ENCODE measurements at regions not wholly inside any gene's neighbourhood (a gene's known extent, or its start where the extent isn't known, plus 50 kb on each side); places are given as distances from the start of the nearest gene placed in this dataset.
"Not testable (repeated sequence)": the region's sequence is repeated elsewhere in the genome, so short reads cannot be mapped to it uniquely, and the experiment has no call there.

DNA sequence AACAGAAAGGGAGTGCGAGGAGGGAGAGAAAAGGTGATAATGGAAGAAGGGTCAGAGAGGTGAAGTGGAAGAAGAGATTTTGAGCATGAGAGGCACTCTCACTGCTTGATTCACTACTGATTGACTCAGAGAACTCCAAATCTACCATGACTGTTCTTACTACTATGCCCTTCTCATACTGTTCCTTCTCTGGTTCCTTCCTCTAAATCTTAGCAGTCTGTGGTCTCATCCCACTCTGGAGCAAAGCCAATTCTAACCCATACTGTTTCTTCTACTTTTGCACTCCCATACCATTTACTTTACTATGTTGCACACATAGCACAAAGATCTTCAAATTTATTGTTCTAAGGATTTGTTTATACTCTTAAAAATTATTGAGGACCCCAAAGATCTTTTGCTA lies 100.8 kb downstream of the DTWD1 start:
- no peaks in the 10 kb centered on the region for H3K36me3 ChIP-seq
- no peak overlapping the region for H3K27ac ChIP-seq
- H3K27me3 ChIP-seq: no peaks in the 10 kb centered on the region
- no peaks in the 10 kb centered on the region for H3K9me3 ChIP-seq
- H3K4me3 ChIP-seq (ENCODE audit: low read depth in 1 of 2, low read length in 1 of 2): no peak overlapping the region
- peaks cover 25 to 26% of the 10 kb centered on the region in 2 experiments for H3K4me1 ChIP-seq (ENCODE audit: control insufficient read depth in 1 of 2, insufficient read depth in 1 of 2, low read depth in 1 of 2, low read length in 1 of 2)
- TF ChIP-seq, protein P1, sequence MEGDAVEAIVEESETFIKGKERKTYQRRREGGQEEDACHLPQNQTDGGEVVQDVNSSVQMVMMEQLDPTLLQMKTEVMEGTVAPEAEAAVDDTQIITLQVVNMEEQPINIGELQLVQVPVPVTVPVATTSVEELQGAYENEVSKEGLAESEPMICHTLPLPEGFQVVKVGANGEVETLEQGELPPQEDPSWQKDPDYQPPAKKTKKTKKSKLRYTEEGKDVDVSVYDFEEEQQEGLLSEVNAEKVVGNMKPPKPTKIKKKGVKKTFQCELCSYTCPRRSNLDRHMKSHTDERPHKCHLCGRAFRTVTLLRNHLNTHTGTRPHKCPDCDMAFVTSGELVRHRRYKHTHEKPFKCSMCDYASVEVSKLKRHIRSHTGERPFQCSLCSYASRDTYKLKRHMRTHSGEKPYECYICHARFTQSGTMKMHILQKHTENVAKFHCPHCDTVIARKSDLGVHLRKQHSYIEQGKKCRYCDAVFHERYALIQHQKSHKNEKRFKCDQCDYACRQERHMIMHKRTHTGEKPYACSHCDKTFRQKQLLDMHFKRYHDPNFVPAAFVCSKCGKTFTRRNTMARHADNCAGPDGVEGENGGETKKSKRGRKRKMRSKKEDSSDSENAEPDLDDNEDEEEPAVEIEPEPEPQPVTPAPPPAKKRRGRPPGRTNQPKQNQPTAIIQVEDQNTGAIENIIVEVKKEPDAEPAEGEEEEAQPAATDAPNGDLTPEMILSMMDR (IDR thresholded peaks at IDR 0.05): no peak

DNA sequence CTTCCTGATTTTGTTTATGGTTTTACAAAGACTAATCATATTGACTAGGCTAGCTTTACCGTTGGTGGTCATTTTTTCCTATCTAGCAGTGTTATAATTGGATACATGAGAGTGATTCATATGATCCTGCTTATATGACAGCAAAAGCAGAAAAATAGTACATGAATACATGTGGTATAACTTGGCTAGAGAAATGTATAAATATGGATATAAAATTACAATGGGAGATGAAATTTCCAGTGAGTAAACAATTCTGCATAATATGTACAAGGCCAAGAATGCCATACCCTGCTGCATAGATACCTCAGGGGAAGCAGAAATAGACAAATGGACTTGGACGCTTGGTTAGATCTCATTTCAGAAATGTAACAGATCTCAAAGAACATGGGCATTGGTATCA lies 103.1 kb downstream of the DTWD1 start:
- TF ChIP-seq, protein P1 (IDR thresholded peaks at IDR 0.05): no peak
- Histone ChIP-seq H3K27me3 (no peaks in the 10 kb centered on the region), H3K4me1 (ENCODE audit: control insufficient read depth in 1 of 2, insufficient read depth in 1 of 2, low read depth in 1 of 2, low read length in 1 of 2) (peaks cover 1 to 2% of the 10 kb centered on the region in 2 experiments), H3K4me3 (ENCODE audit: low read depth in 1 of 2, low read length in 1 of 2) (no peak overlapping the region), H3K27ac (no peak overlapping the region), H3K9me3 (no peaks in the 10 kb centered on the region), H3K36me3 (no peaks in the 10 kb centered on the region)

DNA sequence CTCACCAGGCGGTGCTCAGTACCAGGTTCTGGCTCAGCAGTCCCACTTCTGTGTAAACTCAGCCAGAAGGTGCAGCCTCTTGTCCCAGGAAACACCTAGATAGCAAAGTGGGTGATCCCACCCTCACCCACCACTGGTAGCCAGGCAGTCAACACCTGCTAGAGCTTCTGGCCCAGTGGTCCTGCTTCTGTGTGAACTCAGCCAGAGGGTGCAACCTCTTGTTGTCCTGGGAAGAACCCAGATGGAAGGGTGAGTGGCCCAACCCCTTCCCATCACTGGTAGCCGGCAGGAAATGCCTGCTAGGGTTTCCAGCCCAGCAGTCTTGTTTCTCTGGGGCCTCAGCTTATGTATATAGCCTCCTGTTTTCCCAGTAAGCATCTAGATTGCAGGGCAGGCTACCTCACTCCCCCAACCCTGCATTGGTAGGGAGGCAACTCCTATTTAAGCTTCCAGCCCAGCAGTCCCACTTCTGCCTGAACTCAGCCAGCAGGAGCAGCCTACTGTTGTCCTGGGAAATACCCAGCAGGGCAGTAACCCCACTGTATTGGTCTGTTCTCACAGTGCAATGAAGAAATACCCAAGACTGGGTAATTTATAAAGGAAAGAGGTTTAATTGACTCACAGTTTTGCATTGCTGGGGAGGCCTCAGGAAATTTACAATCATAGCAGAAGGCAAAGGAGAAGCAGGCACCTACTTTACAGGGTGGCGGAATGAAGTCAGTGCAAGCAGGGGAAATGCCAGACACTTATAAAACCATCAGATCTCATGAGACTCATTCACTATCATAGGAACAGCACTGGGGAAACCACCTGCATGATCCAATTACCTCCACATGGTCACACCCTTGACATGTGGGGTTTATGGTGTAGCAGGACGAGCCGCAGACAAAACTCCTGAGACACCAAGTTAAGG lies 110.6 kb downstream of the DTWD1 start:
- Histone ChIP-seq H3K36me3 (no peaks in the 10 kb centered on the region), H3K9me3 (no peaks in the 10 kb centered on the region), H3K27ac (no peak overlapping the region), H3K4me3 (ENCODE audit: low read depth in 1 of 2, low read length in 1 of 2) (no peak overlapping the region), H3K27me3 (no peaks in the 10 kb centered on the region), H3K4me1 (ENCODE audit: control insufficient read depth in 1 of 2, insufficient read depth in 1 of 2, low read depth in 1 of 2, low read length in 1 of 2) (no peaks in the 10 kb centered on the region)
- TF ChIP-seq, protein P1 (IDR thresholded peaks at IDR 0.05): no peak

DNA sequence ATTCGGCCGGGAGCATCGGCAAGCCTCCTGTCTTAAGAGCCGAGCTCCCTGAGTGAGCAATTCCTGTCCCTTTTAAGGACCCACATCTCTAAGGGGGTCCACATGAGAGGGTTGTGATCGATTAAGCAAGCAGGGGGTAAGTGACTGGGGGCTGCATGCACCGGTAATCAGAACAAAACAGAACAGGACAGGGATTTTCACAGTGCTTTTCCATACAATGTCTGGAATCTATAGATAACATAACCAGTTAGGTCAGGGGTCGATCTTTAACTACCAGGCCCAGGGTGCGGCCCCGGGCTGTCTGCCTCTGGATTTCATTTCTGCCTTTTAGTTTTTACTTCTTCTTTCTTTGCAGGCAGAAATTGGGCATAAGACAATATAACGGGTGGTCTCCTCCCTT lies 111.3 kb downstream of the DTWD1 start:
- not testable (repeated sequence) for H3K27ac ChIP-seq; H3K4me1 ChIP-seq (ENCODE audit: control insufficient read depth in 1 of 2, insufficient read depth in 1 of 2, low read depth in 1 of 2, low read length in 1 of 2); H3K36me3 ChIP-seq; H3K9me3 ChIP-seq; H3K27me3 ChIP-seq; H3K4me3 ChIP-seq (ENCODE audit: low read depth in 1 of 2, low read length in 1 of 2)

DNA sequence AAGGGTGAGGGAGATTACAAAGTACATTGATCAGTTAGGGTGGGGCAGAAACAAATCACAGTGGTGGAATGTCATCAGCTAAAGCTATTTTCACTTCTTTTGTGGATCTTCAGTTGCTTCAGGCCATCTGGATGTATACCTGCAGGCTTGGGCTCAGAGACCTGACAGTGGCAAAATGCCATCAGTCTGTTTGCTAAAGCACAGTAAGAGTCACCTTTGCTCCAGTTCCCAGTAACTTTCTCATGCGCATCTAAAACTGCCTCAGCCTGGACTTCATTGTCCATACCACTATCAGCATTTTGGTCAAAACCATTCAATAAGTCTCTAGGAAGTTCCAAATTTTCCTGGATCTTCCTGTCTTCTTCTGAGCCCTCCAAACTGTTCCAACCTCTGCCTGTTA lies 113.2 kb downstream of the DTWD1 start:
- H3K36me3 ChIP-seq; H3K9me3 ChIP-seq; H3K27me3 ChIP-seq; H3K4me3 ChIP-seq (ENCODE audit: low read depth in 1 of 2, low read length in 1 of 2); H3K27ac ChIP-seq; H3K4me1 ChIP-seq (ENCODE audit: control insufficient read depth in 1 of 2, insufficient read depth in 1 of 2, low read depth in 1 of 2, low read length in 1 of 2): not testable (repeated sequence)

DNA sequence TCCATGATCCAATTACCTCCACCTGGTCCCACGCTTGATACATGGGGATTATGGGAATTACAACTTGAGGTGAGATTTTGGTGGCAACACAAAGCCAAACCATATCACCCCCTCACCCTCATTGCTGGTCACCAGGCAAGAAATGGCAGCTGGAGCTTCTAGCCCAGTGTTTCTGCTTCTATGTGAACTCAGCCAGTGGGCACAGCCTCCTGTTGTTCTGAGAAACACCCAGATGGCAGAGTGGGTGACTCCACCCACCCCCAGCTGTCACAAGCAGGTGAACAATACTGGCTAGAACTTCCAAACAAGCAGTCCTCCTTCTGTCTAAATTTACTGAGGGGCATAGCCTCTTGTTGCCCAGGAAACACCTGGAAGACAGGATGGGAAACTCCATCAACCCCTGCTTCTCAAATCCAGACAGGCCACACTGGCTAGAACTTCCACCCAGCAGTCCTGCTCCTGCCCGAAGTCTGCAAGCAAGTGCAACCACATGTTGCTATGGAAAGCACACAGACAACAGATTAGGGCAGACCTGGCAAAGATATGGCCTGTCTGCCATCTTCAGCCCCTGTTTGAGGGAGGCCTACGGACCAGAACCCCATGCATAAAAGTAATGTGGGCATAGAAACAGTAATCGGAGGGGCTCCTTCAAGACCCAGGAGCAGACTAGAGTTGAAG lies 114.1 kb downstream of the DTWD1 start:
- no peaks in the 10 kb centered on the region for H3K4me1 ChIP-seq (ENCODE audit: control insufficient read depth in 1 of 2, insufficient read depth in 1 of 2, low read depth in 1 of 2, low read length in 1 of 2)
- no peaks in the 10 kb centered on the region for H3K36me3 ChIP-seq
- no peak overlapping the region for H3K4me3 ChIP-seq (ENCODE audit: low read depth in 1 of 2, low read length in 1 of 2)
- no peaks in the 10 kb centered on the region for H3K27me3 ChIP-seq
- no peak overlapping the region for H3K27ac ChIP-seq
- no peaks in the 10 kb centered on the region for H3K9me3 ChIP-seq
- TF ChIP-seq, protein P1 (IDR thresholded peaks at IDR 0.05): no peak

All from neutrophil (primary cell).